OCI-M2 (cell line): ENCODE measurements at regions not wholly inside any gene's neighbourhood (a gene's known extent, or its start where the extent isn't known, plus 50 kb on each side); places are given as distances from the start of the nearest gene placed in this dataset.

ENCODE experiments used
- DNase-seq: peaks from one replicate; lab custom pipeline; 2025; ENCODE audit not compliant: unreplicated experiment; lab: John Stamatoyannopoulos, UW

DNA sequence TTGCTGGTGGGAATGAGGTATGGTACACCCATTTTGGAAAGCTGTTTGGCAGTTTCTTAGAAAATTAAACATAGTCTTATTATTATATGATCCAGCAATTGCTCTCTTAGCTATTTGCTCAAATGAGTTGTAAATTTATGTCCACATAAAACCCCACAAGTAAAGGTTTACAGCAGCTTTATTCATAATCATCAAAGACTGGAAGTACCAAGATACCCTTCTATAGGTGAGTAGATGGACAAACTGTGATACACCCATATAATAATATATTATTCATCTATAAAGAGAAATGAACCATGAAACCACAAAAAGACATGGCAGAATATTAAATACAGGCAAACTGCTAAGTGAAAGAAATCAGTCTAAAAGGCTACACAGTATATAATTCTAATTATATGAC is 344.7 kb upstream of the CDIN1 start:
- DNase-seq, result no peak

DNA sequence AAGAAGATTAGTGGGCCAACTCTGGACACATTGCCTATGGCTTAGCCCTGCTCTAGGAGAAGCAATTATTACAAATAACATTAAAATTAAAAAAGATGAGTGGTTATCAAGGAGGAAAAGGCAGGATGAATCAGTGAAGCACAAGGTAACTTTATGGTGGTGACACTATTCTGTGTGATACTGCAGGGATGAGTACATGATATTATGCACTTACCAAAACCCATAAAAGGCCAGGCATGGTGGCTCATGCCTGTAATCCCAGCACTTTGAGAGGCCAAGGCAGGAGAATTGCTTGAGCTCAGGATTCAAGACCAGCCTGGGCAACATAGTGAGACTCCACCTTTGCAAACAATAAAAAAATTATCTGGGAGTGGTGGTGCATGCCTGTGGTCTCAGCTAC is 344.3 kb upstream of the CDIN1 start:
- DNase-seq, result no peak

DNA sequence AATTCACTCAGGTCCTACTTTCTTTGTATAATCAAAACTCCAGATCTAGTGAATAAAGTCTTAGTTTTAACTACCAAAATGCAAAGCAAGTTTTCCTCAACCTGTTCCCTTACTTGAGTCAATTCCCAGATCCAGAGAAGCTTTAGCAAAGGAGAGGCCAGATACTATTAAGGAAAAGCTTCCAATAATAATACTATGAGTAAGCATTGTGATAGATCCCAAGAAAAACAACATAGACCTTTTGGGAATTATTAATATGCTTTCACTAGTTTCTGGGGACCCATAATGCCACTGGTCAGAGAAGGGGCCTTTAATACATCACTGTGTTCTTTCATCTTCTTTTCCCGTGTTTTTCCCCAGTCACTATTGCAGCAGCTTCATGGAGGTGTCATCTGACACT is 339.9 kb upstream of the CDIN1 start:
- DNase-seq, result no peak

DNA sequence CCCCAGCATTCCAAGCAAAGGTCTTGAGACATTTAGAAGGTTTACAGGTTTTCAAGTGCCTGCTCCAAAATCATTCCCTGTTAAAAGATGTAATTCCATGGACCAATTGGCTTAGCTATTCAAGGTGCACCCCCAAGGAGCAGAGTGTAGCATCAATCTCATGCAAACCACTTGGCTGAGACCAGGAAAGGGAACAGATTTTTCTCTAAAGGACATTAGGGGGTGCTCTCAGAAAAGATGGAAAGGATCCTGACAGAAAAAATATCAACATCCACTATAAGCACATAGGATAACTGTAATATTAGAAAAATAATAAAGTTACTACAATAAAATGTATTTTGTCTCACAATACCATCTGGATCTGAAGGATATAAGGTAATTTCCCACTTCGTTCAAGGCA is 328.0 kb upstream of the CDIN1 start:
- DNase-seq, result no peak

DNA sequence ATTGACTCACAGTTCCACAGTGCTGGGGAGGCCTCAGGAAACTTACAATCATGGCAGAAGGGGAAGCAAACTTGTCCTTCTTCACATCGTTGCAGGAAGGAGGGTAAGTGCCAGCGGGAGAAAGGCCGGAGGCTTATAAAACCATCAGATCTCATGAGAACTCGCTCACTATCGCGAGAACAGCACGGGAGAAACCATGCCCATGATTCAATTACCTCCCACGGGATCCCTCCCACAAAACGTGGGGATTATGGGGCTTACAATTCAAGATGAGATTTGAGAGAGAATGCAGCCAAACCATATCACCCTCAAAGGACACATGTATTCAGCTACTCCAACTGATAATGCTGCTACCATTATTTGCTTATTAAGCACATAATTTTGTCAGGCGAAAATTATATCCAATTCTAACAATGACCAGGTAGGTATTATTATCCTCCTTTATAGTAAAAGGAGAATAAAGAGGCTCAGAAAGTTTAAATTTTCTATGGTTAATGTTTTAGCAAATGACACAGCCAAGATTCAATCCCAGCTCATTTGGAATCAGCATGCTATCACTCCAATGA is 327.2 kb upstream of the CDIN1 start:
- no peak for DNase-seq

DNA sequence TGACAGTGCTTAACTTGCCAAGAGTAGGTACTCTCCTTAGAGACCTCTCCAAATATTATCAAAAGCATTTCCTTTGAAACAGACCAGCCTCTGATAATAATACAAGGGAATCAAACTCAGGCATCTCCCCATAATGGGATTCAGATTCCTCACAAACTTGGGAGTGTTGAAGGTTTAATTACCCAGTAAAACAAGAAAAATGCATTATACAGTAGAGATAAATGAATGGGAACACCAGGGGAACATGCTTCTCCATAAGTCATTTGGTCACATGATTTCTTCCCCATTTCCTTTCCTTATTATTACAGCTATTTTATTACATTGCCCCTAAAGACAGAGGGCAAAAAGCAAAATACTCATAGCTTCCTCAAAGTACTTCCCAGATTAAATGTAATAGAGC is 325.0 kb upstream of the CDIN1 start:
- no peak for DNase-seq

DNA sequence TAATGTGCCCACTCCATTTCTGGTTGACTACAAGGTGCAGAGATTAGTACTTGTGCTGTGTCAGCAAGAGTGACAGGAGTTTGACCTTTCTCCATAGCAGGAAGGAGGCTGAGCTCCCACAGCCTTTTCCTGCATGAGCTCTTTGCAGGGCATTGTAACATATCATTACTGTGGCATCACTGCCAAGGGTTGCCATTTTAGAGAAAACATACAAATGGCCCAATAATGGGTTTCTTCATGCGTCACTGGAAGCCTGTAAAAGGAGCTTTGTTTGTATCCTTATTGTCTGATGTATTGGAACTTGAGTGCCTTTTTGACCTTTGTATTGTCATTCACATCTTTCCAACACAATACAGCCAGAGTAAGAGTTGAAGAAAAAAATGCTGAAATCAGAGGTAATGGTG is 323.0 kb upstream of the CDIN1 start:
- no peak for DNase-seq

DNA sequence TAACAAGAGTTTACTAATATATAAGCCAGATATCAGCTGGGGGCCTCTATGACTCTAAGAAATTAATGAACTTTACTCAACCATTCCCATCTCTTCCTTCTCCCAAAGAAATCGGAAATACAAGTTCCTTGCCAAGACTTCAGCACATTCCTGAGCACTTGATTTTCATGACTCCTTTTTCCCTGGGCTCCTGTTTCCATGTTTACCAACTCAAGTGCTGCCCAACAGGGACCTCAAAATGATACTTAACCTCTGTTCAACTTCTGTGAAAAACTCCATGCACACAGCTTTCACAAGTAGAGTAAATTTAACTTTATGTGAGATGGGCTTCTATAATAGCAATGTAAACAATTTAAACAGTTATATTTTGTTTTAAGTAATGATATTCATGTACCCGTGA is 315.8 kb upstream of the CDIN1 start:
- no peak for DNase-seq

DNA sequence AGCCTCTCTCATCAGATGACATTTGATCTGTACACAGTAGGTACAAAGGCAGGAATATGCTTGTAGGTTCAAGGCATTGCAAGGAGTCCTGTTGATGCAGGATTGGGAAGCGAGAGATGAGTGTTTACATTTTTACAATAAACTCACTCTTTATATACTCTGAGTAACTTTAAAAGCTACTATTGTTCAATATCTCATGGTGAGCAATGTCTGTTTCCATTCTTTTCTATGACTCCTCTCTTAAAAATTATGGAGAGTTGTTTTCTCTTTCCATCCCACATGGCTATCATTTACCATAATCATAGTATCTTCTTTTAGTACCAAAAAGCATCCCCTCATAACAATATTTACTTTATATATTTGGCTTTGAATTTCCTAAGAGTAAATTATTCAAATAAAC is 314.0 kb upstream of the CDIN1 start:
- no peak for DNase-seq

DNA sequence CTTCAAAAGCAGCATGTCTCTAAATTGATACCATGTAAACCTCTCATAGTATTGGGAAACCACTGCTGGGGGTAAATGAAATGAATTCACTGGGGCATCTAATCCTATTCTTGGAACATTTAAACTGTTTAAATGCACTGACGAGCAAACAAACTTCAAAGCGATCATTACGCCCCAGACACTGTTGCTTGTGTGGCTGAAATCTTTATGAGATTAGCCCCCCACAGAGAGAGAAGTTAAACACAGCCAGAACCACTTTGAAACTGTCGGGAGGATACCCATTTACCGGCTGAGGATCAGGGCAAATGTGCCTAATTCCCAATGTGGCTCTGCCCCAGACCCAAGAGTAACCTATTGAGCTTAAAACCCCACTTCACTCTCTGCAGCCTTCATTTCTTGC is 308.4 kb upstream of the CDIN1 start:
- DNase-seq, result no peak

DNA sequence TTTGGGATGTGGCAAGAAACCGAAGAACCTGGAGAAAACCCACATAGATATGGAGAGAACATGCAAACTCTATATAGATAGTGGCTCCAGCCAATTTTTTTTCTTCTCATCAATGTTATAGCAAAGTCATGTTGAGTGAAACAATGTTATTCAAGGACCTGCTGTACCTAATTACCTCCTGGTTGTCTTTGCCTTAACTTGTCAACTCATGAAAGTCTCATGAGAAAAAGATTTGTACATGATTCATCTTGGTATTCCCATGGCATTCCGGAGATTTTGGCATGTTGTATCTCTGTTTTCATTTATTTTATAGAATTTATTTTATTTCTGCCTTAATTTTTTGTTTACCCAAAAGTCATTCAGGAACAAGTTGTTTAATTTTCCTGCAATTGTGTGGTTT is 303.8 kb upstream of the CDIN1 start:
- DNase-seq, result no peak

DNA sequence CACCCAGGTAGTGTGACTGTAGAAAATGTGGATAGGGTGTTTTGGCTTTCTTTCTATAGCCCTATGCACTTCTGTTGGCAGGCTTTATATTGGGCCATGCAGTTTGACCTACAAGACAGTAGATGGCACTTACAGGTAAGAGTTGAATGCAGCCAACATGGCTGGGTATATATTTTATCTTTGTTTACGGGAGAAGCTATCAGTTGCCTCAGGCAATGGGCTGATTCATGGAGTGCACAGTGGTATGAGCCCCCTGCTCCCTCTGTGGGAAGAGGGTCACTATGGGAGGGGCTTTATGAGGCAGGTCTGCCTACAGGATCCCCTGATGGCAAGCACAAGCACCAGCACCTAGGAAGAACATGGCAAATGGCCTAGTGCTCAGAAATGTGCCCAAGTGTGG is 301.2 kb upstream of the CDIN1 start:
- DNase-seq, result no peak

DNA sequence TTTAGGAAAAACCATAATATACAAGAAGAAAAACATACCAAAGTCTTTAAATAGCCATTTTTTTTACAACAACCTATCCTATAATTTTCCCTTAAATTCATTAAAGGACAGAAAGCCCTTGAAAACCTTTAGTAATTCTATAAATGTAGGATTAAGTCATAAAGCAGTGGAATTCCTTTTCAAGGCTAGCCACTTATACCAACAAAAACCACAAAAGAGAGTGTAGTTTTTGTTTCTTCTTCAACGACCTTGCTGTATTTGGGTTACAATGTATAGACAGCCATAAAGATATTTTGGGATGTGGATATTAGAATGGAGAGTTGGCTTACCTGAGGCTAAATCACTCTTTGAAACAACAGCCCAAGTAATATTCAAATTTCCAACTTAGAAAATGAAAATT is 296.6 kb upstream of the CDIN1 start:
- no peak for DNase-seq

DNA sequence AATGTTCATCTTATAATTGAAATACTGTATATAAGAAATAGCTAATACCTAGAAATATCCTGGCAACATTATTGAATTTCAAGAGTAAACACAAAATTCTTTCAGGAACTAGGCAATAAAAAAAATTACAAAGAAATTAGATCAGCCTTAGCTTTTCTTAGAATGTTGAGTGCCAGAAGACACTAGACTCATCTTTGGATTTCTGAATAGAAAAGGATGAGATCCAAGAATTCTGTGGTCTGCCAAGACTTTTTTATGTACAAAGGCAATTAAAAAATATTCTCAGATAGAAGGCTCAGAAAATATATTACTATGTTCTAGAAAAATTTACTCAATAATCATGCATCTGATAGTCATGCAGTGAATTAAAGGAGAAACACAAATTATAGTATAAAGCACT is 294.5 kb upstream of the CDIN1 start:
- DNase-seq, result no peak

DNA sequence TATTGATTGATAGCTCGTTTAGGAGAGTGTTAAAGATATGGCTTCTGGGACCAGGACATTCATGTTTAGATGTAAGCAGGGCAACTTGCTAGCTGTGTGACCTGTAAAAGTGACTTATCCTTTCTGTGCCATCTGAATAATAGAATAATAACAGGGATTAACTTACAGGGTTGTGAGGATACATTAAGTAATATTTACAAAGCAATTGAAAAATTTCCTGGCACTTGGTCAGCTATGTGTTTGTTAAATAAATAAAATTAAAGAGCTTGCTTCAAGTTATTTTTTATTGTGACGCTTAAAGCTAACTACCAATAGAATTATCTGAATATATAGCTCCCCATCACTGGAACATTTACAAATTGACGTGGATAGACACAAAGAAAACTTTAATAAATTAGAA is 287.9 kb upstream of the CDIN1 start:
- no peak for DNase-seq

DNA sequence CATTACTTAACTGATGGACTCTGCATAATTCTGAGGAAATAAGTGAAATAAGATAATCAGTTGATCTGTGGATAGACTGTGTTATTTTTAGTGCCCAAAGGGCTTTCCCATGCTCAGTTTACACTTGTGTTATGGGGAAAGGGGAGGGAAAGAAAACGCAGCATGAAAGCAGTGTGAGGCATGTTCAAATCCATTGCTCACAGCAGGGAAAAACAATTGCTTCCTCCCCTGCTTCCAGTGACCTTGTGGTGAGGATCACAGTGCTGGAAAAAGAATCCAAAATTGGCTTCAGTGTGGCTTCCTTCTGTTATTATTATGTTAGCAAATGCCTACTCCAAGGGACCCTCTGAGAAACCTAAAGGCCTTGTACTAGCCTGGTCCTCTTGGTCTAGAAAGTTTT is 285.1 kb upstream of the CDIN1 start:
- no peak for DNase-seq

DNA sequence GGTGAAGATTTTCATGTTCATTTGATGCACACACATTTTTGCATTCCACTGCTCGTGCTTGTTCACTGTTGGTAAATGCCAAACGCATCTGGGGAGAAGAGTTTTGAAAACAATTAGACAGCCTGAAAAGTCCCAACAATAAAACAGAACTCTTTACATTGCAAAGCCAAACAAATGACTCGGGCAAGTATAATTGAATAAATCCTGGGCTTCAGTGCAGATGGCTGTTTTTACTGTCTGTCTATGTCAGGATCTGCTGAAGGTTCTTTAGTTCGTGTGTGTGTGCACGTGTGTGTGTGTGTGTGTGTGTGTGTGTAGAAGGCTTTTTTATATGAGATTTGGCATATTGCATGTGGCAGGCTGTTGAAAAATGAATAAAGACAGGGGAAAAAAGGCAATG is 277.5 kb upstream of the CDIN1 start:
- DNase-seq, result no peak

DNA sequence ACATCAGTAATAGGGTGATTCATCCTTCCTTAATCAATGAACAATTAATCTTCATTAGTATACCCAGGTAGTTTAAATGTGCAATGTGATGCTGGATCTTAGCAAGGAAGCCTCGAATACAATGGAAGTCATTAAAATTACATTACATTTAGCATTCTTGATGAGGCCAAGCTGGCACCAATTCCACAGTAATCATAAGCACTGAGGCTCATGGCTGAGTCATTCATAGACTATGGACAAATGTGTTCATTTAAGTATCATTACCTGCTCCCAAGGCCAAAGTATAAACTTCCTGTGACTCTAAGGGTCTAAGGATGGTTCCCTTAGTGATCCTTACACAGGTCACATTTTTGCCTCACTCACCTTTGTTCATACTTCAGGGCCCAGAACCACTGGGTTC is 266.4 kb upstream of the CDIN1 start:
- DNase-seq, result no peak

DNA sequence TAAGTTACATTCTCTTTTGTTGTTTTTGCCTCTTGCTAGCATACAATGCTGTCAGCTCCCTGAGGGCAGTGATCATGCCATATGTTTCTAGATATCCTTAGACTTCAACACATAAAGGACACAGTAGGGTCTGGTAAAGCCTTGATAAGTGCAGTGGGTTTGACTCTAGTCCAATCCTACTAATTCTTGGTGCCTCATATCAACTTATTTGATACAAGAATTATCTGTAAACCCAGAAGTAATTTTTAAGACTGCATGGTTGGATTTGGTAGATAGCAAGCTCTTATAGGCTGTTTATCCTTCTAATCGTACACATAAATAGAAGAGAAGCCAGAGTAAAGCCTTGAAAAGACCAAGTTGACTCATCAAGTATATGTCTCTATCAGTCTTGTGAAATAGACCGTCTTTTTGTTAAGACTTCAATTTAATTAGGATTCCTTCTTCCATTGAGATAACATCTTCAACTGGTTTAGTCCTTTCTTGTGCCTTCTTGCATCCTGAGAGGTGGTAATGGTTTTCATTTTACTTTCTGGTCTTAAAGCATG is 265.6 kb upstream of the CDIN1 start:
- DNase-seq, result peak; percentile 79

DNA sequence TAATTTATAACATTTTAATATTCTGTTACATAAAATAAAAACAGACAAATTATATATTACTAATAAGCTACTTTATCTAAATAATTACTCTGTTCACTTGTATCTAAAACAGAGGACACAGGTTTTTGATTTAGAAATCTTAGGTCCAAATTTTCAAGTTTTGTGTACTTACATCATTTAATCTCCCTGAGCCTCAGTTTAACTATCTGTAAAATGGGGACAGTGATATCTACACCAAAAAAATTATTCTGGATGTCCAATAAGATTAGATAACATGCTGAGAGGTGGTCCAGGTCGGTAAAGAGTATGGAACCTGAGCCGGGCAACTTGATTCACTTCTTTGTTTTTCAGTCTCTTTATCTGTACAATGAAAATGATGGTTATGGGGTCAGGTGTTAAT is 263.8 kb upstream of the CDIN1 start:
- no peak for DNase-seq

DNA sequence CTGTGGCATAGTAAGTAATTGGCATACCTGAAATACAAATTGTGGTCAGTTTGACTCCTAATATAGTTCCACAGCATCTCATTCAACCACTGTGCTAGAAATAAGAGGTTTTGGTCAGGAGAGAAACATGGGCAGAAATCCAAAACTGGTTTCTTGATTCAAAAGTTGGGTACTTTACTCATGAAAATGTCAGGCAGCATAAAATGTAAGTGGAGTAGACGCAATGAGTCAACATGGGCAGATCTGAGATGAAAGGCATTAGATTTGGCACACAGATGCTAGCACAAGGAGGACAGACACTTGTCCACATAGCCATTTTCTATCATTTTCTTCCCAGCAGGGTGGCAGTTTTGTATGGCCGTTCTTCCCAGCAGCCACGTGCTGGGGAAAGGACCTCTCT is 255.8 kb upstream of the CDIN1 start:
- DNase-seq, result no peak

DNA sequence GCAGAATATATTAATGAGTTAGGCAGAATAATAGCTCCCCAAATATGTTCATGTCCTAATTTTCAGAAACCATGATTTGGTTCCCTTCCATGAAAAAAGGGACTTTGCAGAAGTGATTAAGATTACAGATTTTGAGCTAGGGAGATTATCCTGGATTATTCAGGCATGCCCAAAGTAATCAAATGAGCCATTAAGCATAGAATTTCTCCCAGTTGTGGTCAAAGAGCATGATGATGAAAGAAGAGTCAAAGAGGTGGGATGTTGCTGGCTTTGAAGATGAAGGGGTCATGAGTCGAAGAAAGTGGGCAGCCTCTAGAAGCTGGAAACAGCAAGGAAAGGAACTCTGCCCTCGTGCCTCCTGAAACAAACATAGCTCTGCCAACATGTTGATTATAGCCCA is 254.2 kb upstream of the CDIN1 start:
- no peak for DNase-seq

DNA sequence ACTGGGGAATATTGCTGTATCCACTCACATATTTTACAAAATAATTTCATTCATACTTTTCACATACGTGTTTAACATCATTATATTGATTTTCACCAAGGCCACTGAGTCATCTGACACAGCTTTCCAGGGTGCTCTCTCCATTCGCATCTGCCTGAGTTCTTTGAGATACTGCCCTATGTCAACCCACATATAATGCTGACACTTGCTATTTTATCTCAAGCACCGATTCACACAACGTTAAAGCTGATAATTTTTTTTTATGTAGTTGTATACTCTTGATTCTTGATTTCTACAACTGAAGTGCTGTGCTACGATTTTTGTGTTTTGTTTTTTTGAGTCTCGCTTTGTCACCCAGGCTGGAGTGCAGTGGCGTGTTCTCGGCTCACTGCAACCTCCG is 249.8 kb upstream of the CDIN1 start:
- DNase-seq, result no peak

DNA sequence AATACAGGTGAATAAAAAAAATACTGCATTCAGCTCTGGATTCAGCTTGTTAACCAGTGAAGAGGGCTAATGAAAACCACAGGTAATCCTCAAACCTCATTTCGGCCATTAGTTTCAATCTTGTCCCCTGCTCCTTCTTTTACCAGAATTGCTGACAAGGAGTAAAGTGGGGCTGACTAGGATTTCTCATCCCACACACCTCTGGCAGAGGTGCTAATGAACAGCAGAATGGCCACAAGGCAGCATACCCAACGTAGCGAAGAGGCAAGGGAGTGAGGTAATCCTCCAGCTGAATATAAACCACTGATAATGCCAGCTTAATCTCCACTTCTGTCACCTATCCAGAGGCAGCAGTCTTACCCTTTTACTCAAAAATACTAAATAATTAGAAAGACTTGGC is 248.8 kb upstream of the CDIN1 start:
- no peak for DNase-seq
